ENCODE measurements at regions not wholly inside any gene's neighbourhood (a gene's known extent, or its start where the extent isn't known, plus 50 kb on each side); places are given as distances from the start of the nearest gene placed in this dataset.

GRCh38 chr7:17669204-17669603 lies 271.1 kb downstream of the SNX13 start:
- no peak for TF ChIP-seq CTCF (conservative IDR thresholded peaks at IDR 0.05)
- no peak for TF ChIP-seq EZH2 (IDR thresholded peaks at IDR 0.05; ENCODE audit: low read depth)

Data from PC-9 (cell line).